Glutamatergic neuron (in vitro differentiated cells): ENCODE measurements at regions not wholly inside any gene's neighbourhood (a gene's known extent, or its start where the extent isn't known, plus 50 kb on each side); places are given as distances from the start of the nearest gene placed in this dataset.
"Not testable (repeated sequence)": the region's sequence is repeated elsewhere in the genome, so short reads cannot be mapped to it uniquely, and the experiment has no call there.

ENCODE experiments used
- DNase-seq: peaks from one replicate; pipeline ENCODE4 v3.0.0; 2022
- H3K27ac Mint-ChIP-seq: one replicate; pipeline ENCODE4 v1.8.0; 2020; ENCODE audit warnings: mild to moderate bottlenecking, mixed read lengths, inconsistent platforms; ENCODE audit not compliant: unreplicated experiment
- H3K27me3 Mint-ChIP-seq: one replicate; pipeline ENCODE4 v1.8.0; 2020; ENCODE audit warnings: mild to moderate bottlenecking, moderate library complexity, mixed read lengths, inconsistent platforms; ENCODE audit not compliant: unreplicated experiment
- H3K36me3 Mint-ChIP-seq: one replicate; pipeline ENCODE4 v1.8.0; 2020; ENCODE audit warnings: mild to moderate bottlenecking, mixed read lengths, inconsistent platforms; ENCODE audit not compliant: unreplicated experiment
- H3K4me1 Mint-ChIP-seq: one replicate; pipeline ENCODE4 v1.8.0; 2020; ENCODE audit warnings: mild to moderate bottlenecking, low read depth, mixed read lengths, inconsistent platforms; ENCODE audit not compliant: unreplicated experiment
- H3K4me3 Mint-ChIP-seq: one replicate; pipeline ENCODE4 v1.8.0; 2020; ENCODE audit warnings: mild to moderate bottlenecking, mixed read lengths, inconsistent platforms; ENCODE audit not compliant: unreplicated experiment
- H3K9me3 Mint-ChIP-seq: one replicate; pipeline ENCODE4 v1.8.0; 2020; ENCODE audit warnings: mild to moderate bottlenecking, moderate library complexity, mixed read lengths, inconsistent platforms; ENCODE audit not compliant: unreplicated experiment
- CTCF ChIP-seq: fragments of 200-600 bp; sonication (generic); IDR thresholded peaks from one replicate; pipeline ENCODE4 v1.5.0; 2021; ENCODE audit not compliant: partially characterized antibody, unreplicated experiment

- DNase-seq: no peak
- H3K36me3 Mint-ChIP-seq: no peaks in the 10 kb centered on the region
- H3K4me3 Mint-ChIP-seq: no peak overlapping the region
- H3K27ac Mint-ChIP-seq: no peak overlapping the region
- TF ChIP-seq CTCF: no peak
- H3K4me1 Mint-ChIP-seq: no peaks in the 10 kb centered on the region
- no peaks in the 10 kb centered on the region for H3K27me3 Mint-ChIP-seq
- H3K9me3 Mint-ChIP-seq: peaks cover 1% of the 10 kb centered on the region
These were observed 341.4 kb downstream of the GUCY2F start for GRCh38 chrX:109140463-109140862.

DNA sequence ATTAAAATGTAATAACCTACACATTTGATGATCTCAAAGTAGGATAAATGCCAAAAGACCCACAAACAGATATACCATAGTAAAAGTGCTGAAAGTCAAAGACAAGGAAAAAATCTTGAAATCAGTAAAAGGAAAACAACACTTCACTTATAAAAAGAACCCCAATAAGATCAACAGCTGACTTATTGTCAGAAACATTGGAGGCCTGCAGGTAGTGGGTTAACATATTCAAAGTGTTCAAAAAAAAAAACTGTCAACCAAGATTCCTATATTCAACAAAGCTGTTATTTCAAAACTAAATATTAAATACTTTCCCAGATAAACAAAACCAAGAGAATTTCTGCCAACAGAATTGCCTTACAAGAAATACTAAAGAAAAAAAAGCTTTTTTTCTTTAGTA, 347.1 kb downstream of the GUCY2F start:
- no peak overlapping the region for H3K27ac Mint-ChIP-seq
- H3K4me3 Mint-ChIP-seq: no peak overlapping the region
- TF ChIP-seq CTCF: no peak
- no peaks in the 10 kb centered on the region for H3K27me3 Mint-ChIP-seq
- no peaks in the 10 kb centered on the region for H3K9me3 Mint-ChIP-seq
- peaks cover 5% of the 10 kb centered on the region for H3K36me3 Mint-ChIP-seq
- H3K4me1 Mint-ChIP-seq: no peaks in the 10 kb centered on the region
- DNase-seq: no peak

DNA sequence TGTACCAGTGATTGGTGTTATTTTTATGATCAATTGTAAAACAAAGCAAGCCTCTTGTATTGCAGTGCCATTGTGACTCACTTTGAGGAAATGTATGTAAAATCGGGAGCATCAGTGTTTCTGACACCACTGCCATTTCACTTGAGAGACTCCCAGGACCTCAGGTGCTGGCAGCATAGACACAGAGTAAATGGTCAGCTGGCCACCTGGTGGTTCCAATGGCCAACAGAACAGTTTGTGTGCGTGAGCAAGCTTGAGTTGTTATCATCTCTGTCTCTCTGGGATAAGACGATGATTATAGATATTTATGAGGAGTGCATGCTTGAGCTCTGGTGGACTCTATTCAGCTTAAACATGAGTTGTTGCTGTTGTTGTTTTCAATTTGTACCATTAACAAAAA, 356.6 kb downstream of the GUCY2F start:
- no peak overlapping the region for H3K4me3 Mint-ChIP-seq
- H3K36me3 Mint-ChIP-seq: no peaks in the 10 kb centered on the region
- peaks cover 7% of the 10 kb centered on the region for H3K27me3 Mint-ChIP-seq
- H3K27ac Mint-ChIP-seq: peak overlapping the region; percentile 78
- no peak for TF ChIP-seq CTCF
- H3K9me3 Mint-ChIP-seq: peaks cover 13% of the 10 kb centered on the region
- peak; percentile 40 for DNase-seq
- peaks cover 6% of the 10 kb centered on the region for H3K4me1 Mint-ChIP-seq

- H3K27me3 Mint-ChIP-seq: no peaks in the 10 kb centered on the region
- no peaks in the 10 kb centered on the region for H3K36me3 Mint-ChIP-seq
- peaks cover 4% of the 10 kb centered on the region for H3K9me3 Mint-ChIP-seq
- no peak for DNase-seq
- no peaks in the 10 kb centered on the region for H3K4me1 Mint-ChIP-seq
- no peak overlapping the region for H3K4me3 Mint-ChIP-seq
- H3K27ac Mint-ChIP-seq: no peak overlapping the region
- no peak for TF ChIP-seq CTCF
These were observed 353.0 kb upstream of the IRS4 start for GRCh38 chrX:109089359-109089758.

GRCh38 chrX:109077788-109078187, 341.4 kb upstream of the IRS4 start:
- no peak overlapping the region for H3K4me3 Mint-ChIP-seq
- no peaks in the 10 kb centered on the region for H3K27me3 Mint-ChIP-seq
- no peaks in the 10 kb centered on the region for H3K4me1 Mint-ChIP-seq
- TF ChIP-seq CTCF: no peak
- H3K9me3 Mint-ChIP-seq: no peaks in the 10 kb centered on the region
- H3K27ac Mint-ChIP-seq: no peak overlapping the region
- no peak for DNase-seq
- no peaks in the 10 kb centered on the region for H3K36me3 Mint-ChIP-seq

- not testable (repeated sequence) for H3K36me3 Mint-ChIP-seq, H3K4me3 Mint-ChIP-seq, H3K27me3 Mint-ChIP-seq, H3K9me3 Mint-ChIP-seq, H3K4me1 Mint-ChIP-seq, H3K27ac Mint-ChIP-seq
- DNase-seq: peak; percentile 13
These were observed 317.8 kb upstream of the IRS4 start for GRCh38 chrX:109054181-109054581.
